ENCODE measurements at regions not wholly inside any gene's neighbourhood (a gene's known extent, or its start where the extent isn't known, plus 50 kb on each side); places are given as distances from the start of the nearest gene placed in this dataset.

DNA sequence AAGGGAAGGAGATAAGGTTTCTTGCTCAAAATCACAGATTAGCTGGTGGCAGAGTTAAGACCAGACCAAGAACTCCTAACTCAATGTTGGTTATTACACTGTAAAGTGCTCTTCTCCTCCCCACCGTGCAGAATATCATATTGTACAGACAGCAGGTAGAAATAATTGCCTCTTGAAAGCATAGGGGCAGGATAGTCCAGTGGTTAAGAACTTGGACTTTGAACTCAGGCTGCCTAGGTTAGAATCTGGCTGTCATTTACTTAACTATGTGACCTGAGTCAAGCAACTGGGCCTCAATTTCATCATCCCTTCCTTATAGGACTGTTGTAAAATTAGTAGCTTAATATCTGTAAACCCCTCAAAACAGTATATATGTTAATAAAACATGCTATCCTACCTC, 114.9 kb upstream of the HIVEP3 start:
- DNase-seq, result no peak

DNA sequence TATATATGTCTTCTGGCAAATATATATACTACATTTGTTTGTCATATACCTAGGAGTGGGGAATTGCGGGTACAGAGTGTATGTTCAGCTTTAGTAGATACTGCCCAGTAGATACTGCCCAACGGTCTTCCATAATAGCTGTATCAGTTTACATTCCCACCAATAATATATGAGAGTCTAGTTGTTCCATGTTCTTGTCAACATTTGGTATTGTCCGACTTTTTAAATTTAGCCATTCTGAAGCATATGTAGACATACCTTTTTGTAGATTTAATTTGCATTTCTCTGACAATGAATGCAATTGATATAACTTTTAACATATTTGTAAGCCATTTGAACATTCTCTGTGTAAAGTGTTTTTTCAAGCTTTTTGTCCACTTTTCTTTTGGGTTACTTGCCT, 99.0 kb upstream of the HIVEP3 start:
- DNase-seq, result no peak

DNA sequence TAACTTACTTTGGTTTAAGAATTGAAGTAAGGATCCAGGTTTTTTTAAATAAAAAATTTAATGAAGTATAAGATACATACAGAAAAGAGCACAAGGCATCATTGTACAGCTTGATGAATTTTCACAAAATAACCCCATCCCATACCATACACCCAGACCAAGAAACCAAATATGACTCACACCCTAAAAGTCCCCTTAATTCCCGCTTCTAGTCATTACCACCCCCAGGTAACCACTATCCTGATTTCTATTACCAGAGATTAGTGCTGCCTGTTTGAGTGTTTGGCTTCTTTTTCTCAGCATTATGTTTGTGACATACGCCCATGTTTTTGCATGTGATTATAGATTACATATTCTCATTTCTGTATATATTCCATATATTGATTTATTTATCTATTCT, 98.5 kb upstream of the HIVEP3 start:
- DNase-seq, result no peak

DNA sequence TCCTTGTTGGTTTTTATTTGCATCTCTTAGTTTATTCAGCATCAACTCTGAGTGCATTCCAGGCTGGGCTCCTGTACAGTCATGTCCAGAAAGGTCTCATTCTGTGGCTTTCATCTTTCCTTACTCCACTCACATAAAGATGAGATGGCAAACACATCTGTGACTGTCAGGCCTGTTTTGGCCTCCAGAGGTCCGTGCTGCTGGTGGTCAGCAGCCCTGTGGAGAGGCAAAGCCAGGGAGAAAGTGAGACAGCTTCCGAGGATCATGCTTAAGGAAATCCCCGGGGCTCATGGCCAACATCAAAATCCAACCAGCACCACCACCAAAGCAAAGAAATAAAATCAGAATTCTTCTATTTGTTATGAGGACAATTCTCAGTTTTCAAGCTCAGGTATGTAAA, 96.1 kb upstream of the HIVEP3 start:
- DNase-seq, result no peak

DNA sequence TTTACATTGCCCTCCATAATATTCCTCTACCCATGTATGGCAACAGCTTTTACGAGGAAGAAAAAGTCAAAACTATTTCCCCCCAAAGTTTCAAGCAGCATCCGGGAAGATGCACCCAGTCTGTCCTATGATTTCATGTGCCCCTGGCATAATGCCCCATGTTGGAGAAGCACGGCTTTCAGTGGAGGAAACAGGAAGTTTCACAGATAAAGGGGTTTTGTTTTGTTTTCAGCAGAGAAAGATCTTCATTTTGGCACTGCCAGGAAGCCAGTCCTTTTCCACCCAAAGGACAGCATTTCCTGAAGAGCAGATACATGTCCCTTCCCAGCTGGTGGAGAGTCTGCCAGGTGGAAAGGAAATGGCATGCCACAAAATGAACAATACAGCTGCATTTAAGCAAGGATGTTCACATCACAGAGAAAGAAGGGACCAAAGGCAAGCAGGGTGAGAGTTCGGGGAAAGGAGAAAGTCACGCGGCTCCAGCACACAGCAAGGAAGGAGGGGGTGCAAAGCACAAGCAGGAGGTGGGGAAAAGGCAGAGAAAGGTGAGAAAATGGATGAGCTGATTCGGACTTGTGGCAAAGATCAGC, 95.3 kb upstream of the HIVEP3 start:
- no peak for DNase-seq

DNA sequence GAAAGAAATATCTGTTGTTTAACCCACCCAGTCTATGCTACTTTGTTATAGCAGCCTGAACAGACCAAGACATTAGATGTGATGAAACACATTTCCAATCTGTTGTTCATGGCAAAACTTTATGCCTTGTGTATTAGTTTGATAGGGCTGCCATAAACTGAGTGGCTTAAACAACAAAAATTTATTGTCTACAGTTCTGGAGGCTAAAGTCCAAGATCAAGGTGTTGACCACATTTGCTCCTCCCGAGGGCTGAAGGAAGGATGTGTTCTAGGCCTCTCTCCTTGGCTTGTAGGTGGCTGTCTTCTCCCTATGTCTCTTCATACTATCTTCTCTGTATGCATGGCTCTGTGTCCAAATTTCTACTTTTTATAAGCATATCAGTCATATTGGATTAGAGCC, 94.1 kb upstream of the HIVEP3 start:
- no peak for DNase-seq

GRCh38 chr1:42010381-42010780, 91.7 kb upstream of the HIVEP3 start:
- DNase-seq, result no peak

DNA sequence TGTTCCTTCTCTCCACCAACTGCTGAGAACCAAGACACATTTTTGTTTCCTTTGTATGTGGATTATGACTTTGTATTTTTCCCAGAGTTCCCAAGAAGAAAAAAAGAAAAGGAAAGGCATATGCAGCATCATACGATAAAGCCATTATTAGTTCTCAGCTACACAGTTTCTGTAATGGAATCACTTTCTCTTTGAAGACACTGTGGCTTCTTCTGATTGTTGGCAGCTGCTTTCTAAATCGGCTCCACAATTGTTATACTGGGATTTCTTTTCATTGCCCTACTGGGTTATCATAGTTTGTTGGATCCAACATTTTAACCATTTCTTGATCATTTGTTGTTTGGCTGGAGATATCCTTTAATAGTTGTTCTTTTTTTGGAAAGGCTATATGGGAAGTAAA, 89.5 kb upstream of the HIVEP3 start:
- no peak for DNase-seq

DNA sequence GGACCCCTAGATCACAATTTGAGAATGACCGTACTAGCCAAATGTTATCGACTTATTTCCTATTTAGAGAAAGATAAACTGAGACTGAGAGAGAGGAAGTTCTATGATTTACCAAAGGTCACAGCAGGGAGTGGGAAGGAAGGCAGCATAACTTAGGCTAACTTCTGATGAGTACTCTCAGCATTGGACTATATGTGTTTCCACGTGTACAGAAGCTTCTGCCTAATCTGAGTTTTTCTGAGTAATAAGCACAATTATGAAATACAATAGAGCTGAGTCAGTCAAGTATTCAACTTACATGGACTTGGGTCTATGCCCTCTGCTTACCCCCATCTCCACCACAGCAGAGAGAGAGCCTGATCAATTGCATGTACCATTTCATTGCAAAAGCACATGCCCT, 88.1 kb upstream of the HIVEP3 start:
- no peak for DNase-seq

DNA sequence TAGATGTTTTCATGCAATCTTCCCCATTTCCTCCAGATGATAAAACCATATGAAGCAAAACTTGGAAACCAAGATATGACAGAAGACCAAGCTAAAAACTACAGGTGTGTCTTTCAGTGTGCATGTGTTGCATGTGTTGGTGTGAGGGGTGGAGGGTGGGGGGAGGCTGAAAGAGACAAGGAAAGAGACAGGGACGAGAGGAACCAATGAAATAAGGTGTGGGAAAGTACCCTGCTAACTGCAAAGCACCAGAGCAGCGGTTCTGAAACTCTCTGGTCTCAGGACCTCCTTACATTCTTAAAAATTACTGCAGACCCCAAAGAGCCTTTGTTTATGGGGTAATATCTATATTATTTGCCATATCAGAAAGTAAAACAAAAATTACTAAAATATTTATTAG, 87.4 kb upstream of the HIVEP3 start:
- DNase-seq, result no peak

DNA sequence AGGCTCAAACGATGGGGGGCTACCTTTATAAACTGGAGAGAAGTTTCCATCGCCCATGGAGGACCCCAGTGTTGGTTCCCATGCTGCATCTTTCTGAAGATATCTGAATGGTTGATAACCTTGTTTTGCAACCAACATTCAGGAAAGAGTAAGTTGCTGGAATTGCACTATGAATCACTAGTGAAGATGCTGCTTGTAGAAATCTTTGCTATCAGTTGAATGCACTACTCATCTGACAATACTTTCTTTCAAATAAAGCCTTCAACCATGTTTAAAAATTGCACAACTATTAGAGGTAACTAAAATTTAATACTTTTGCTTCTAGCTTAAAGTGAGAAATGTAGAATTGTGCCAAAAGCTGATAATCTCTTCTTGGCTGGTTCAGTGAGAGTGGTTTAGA, 86.8 kb upstream of the HIVEP3 start:
- no peak for DNase-seq

DNA sequence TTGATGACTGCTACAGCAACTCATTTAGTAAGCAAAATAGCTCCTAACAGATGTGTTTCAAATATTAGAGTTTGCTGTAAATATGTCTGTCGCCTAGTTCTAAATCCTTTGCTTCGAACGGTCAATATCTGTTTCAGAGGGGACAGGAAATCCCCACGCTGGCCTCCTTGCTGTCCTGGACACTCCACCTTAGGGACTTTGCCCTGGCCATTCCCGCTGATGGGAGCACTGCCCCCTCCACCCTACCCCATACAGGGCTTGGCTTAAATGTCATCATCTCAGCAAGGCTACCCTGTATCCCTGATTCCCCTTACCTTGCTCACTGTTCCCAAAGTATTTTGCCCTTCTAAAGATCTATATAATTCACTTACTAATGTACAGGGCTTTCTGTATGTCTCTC, 86.1 kb upstream of the HIVEP3 start:
- no peak for DNase-seq

GRCh38 chr1:42004322-42004721, 85.6 kb upstream of the HIVEP3 start:
- DNase-seq, result no peak

DNA sequence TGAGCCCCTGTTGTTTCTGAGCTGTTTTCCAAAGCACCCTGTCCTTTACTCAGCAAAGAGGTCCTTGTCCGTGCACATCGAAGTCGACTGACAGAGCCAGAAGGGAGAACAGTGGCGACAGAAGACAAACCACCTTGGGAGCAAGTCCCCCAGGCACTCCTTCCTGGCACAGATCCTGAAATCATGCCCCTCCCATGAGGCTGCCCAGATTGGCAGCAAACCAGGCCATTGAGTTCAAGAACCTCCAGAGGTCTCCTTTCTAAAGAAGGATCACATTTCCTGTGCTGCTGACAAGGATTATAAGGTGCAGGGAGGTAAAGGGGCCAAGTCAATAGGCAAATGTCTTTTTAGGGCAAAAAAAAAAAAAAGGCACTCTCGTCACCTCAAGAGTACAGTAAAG, 84.7 kb upstream of the HIVEP3 start:
- no peak for DNase-seq

GRCh38 chr1:42002220-42002619, 83.5 kb upstream of the HIVEP3 start:
- no peak for DNase-seq

- DNase-seq, result no peak
These were observed 82.0 kb upstream of the HIVEP3 start for GRCh38 chr1:42000766-42001165.

DNA sequence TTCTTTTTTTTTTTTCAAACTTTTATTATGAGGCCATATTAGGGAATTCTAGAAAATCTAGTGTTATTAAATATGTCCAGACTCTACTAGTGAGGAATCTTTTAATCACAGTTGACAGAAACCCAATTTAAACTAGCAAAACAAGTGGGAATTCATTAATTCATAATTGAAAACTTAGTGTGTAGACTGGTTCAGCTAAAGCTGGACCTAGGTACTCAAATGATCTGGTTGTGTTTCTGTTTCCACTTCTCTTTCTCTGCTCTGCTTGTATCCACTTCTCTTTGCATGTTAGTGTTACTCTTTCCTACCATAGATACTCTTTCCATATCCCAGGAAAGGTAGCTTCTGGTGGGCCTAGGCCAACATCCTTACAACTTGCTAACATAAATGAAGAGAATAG, 81.2 kb upstream of the HIVEP3 start:
- DNase-seq, result no peak

- DNase-seq, result no peak
These were observed 79.5 kb upstream of the HIVEP3 start for GRCh38 chr1:41998250-41998649.

DNA sequence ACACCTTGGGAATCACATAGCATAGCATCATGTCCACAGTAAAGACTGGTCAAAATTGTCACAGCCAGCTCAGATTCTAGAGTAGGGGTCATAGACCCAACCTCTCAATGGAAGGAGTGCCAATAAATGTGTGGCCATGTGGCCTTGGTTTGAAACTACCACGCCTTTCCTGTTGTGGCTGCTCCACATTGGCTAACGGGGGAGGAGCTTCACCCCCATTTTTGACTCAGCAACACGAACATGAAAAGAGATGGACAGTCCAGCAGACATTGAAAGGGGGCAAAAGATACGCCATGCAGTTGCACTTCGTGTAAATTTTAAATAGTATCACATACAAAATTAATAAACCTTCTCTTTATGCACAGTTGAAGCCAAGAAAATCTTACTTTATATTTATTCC, 78.4 kb upstream of the HIVEP3 start:
- DNase-seq, result no peak

DNA sequence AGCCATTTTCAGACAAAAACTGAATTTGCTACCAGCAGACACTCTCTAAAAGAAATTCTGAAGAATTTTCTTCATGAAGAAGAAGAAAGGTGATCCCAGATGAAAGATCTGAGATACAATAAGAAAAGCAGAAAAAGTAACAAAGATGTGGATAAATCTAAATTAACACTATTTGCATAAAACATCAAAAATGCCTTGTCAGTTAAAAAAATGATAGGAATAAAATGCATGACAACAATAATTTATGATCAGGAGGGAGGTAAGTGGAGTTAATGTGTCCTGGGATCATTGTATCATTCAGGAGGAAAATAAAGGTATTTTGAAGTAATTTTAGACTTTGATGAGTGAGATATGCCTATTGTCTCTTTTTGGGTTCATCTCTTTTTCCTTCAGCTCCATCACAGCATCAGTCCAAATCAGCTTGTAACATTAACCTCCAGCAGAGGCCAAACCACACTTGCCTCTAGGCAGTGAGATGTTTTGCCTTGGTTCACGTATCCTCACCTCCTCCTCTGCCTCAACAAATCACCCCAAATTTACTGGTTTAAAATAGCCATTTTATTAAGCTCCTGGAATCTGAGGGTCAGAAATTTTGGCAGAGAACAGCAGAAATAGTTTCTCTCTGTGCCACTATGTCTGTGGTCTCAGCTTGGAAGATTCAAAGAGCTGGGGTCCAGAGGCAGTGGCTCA, 76.9 kb upstream of the HIVEP3 start:
- DNase-seq, result no peak

DNA sequence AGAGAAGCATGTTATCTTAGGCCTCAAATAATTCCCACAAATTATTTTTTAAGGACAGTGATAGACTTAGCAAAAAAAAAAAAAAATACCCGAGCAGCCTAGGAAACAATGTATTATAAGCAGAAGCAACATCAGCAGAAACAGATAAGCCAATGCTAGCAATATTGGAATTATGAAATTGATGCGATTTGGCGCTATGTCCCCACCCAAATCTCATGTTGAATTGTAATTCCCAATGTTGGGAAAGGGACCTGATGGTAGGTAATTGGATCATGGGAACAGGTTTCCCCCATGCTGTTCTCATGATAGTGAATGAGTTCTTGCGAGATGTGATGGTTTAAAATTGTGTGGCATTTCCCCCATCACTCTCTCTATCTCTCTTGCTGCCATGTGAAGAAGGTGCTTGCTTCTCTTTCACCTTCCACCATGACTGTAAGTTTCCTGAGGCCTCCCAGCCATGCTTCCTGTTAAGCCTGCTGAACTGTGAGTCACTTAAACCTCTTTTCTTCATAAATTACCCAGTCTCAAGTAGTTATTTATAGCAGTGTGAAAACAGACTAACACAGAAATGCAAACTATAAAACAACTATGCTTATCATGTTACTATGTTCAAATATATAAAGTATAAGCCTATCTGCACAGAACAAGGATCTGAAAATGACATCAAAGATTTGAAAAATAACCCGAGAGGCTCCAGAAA, 75.6 kb upstream of the HIVEP3 start:
- no peak for DNase-seq

GRCh38 chr1:41983451-41983850, 64.7 kb upstream of the HIVEP3 start:
- DNase-seq, result no peak

GRCh38 chr1:41981796-41982195, 63.1 kb upstream of the HIVEP3 start:
- no peak for DNase-seq

- DNase-seq, result no peak
These were observed 62.3 kb upstream of the HIVEP3 start for GRCh38 chr1:41980827-41981653.
